ENCODE measurements at regions not wholly inside any gene's neighbourhood (a gene's known extent, or its start where the extent isn't known, plus 50 kb on each side); places are given as distances from the start of the nearest gene placed in this dataset.

GRCh38 chr13:86446311-86446710 is 647.1 kb upstream of the SLITRK6 start:
- TF ChIP-seq POLR2A (IDR thresholded peaks at IDR 0.05; ENCODE audit: insufficient read depth in 1 of 2, low read depth in 2 of 2, low read length in 2 of 2) (no peak), ARID2 (CRISPR knock-in tag; IDR thresholded peaks at IDR 0.05; ENCODE audit: borderline replicate concordance) (no peak), POLR2AphosphoS5 (IDR thresholded peaks at IDR 0.05; ENCODE audit: low read depth, low read length) (no peak), ZNF790 (CRISPR knock-in tag; IDR thresholded peaks at IDR 0.05; ENCODE audit: borderline replicate concordance) (no peak), ZBTB7A (CRISPR knock-in tag; IDR thresholded peaks at IDR 0.05) (no peak), ZNF24 (IDR thresholded peaks at IDR 0.05) (no peak), YY1 (IDR thresholded peaks at IDR 0.05; ENCODE audit: insufficient read depth, insufficient replicate concordance, low read depth, low read length) (no peak)
- TF ChIP-seq, protein P1, sequence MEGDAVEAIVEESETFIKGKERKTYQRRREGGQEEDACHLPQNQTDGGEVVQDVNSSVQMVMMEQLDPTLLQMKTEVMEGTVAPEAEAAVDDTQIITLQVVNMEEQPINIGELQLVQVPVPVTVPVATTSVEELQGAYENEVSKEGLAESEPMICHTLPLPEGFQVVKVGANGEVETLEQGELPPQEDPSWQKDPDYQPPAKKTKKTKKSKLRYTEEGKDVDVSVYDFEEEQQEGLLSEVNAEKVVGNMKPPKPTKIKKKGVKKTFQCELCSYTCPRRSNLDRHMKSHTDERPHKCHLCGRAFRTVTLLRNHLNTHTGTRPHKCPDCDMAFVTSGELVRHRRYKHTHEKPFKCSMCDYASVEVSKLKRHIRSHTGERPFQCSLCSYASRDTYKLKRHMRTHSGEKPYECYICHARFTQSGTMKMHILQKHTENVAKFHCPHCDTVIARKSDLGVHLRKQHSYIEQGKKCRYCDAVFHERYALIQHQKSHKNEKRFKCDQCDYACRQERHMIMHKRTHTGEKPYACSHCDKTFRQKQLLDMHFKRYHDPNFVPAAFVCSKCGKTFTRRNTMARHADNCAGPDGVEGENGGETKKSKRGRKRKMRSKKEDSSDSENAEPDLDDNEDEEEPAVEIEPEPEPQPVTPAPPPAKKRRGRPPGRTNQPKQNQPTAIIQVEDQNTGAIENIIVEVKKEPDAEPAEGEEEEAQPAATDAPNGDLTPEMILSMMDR (CRISPR knock-in tag; IDR thresholded peaks at IDR 0.05), result no peak
- TF ChIP-seq, protein P2, sequence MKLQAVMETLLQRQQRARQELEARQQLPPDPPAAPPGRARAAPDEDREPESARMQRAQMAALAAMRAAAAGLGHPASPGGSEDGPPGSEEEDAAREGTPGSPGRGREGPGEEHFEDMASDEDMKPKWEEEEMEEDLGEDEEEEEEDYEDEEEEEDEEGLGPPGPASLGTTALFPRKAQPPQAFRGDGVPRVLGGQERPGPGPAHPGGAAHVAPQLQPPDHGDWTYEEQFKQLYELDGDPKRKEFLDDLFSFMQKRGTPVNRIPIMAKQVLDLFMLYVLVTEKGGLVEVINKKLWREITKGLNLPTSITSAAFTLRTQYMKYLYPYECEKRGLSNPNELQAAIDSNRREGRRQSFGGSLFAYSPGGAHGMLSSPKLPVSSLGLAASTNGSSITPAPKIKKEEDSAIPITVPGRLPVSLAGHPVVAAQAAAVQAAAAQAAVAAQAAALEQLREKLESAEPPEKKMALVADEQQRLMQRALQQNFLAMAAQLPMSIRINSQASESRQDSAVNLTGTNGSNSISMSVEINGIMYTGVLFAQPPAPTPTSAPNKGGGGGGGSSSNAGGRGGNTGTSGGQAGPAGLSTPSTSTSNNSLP (IDR thresholded peaks at IDR 0.05; ENCODE audit: low read depth, low read length), result no peak

Measured in HepG2 (cell line).